ENCODE measurements at regions not wholly inside any gene's neighbourhood (a gene's known extent, or its start where the extent isn't known, plus 50 kb on each side); places are given as distances from the start of the nearest gene placed in this dataset.

GRCh38 chr7:114183311-114184088 lies 231.1 kb upstream of the FOXP2 start:
- intact Hi-C loops (cut with DNase I; ENCODE audit: low total_unique reads) = no loop called here
- no peak overlapping the region for H3K27ac ChIP-seq
- no peaks in the 10 kb centered on the region for H3K4me1 ChIP-seq
- H3K36me3 ChIP-seq = no peaks in the 10 kb centered on the region
- H3K9me3 ChIP-seq = no peaks in the 10 kb centered on the region
- DNase-seq = no peak
- H3K4me3 ChIP-seq = no peak overlapping the region
- TF ChIP-seq, protein P1, sequence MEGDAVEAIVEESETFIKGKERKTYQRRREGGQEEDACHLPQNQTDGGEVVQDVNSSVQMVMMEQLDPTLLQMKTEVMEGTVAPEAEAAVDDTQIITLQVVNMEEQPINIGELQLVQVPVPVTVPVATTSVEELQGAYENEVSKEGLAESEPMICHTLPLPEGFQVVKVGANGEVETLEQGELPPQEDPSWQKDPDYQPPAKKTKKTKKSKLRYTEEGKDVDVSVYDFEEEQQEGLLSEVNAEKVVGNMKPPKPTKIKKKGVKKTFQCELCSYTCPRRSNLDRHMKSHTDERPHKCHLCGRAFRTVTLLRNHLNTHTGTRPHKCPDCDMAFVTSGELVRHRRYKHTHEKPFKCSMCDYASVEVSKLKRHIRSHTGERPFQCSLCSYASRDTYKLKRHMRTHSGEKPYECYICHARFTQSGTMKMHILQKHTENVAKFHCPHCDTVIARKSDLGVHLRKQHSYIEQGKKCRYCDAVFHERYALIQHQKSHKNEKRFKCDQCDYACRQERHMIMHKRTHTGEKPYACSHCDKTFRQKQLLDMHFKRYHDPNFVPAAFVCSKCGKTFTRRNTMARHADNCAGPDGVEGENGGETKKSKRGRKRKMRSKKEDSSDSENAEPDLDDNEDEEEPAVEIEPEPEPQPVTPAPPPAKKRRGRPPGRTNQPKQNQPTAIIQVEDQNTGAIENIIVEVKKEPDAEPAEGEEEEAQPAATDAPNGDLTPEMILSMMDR (IDR thresholded peaks at IDR 0.05) = no peak
- H3K27me3 ChIP-seq = no peaks in the 10 kb centered on the region

GRCh38 chr7:114182837-114183236 lies 231.8 kb upstream of the FOXP2 start:
- no peaks in the 10 kb centered on the region for H3K9me3 ChIP-seq

DNA sequence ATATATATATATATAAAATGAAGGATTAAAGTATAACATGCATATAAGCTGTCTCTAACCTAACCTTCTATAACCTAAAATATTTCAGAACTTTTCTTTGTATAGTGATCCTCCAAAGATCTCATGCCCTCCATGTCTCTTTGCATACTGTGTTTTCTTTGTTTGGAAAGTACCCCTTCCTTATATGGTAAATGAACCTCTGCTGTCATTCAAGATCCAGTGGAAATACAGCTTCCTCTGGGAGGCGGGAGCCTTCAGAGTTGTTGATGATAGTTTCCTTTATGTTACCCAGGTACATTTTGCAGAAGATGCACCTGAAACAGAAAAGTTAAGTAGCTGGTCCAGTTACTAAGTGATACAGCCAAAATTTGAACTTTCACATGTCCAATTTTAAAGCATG lies 233.3 kb upstream of the FOXP2 start:
- H3K27me3 ChIP-seq = no peaks in the 10 kb centered on the region
- H3K4me1 ChIP-seq = no peaks in the 10 kb centered on the region
- TF ChIP-seq, protein P1 (IDR thresholded peaks at IDR 0.05) = no peak
- no peaks in the 10 kb centered on the region for H3K9me3 ChIP-seq
- H3K4me3 ChIP-seq = no peak overlapping the region
- no peak for DNase-seq
- H3K27ac ChIP-seq = no peak overlapping the region
- intact Hi-C loops (cut with DNase I; ENCODE audit: low total_unique reads) = no loop called here
- no peaks in the 10 kb centered on the region for H3K36me3 ChIP-seq

More at GRCh38 chr7:114182837-114183236, 231.8 kb upstream of the FOXP2 start:
- DNase-seq = no peak
- Histone ChIP-seq H3K4me3 (no peak overlapping the region), H3K27ac (no peak overlapping the region), H3K36me3 (no peaks in the 10 kb centered on the region), H3K27me3 (no peaks in the 10 kb centered on the region), H3K4me1 (no peaks in the 10 kb centered on the region)
- intact Hi-C loops (cut with DNase I; ENCODE audit: low total_unique reads) = no loop called here
- TF ChIP-seq, protein P1 (IDR thresholded peaks at IDR 0.05) = no peak

DNA sequence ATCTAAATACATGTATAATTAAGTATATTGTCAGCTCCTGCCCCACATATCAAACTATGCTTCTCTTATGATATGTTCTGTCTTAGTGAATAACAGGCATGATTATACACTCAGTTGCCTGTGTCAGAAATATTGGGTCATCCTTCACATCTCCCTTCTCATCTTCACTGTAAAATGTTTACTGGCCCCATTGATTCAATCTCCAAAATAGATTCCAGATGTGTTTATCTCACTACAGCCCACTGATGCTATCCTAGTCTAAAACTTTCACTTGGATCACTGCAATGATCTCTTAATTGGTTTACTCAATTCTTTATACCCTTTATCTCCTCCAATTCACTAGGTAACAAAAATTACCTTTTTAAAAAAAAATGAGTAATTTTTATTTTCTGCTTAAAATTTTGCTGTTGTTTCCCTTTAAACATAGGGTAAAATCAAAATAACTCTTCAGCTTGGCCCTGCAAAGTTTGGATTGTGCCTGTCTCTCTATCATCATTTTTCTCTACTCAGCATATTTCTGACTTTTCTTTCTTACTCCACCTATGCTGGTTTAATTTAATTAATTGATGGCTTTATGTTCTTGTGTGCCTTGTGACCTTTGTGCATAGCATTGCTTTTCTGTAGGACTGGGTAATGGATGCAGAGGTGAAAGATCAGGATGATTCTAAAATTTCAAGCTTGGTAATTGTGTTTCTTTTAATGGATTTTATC lies 233.9 kb upstream of the FOXP2 start:
- Histone ChIP-seq H3K4me3 (no peak overlapping the region), H3K4me1 (no peaks in the 10 kb centered on the region), H3K36me3 (no peaks in the 10 kb centered on the region), H3K27me3 (no peaks in the 10 kb centered on the region), H3K27ac (no peak overlapping the region), H3K9me3 (no peaks in the 10 kb centered on the region)
- TF ChIP-seq, protein P1 (IDR thresholded peaks at IDR 0.05) = no peak
- intact Hi-C loops (cut with DNase I; ENCODE audit: low total_unique reads) = no loop called here
- DNase-seq = no peak

DNA sequence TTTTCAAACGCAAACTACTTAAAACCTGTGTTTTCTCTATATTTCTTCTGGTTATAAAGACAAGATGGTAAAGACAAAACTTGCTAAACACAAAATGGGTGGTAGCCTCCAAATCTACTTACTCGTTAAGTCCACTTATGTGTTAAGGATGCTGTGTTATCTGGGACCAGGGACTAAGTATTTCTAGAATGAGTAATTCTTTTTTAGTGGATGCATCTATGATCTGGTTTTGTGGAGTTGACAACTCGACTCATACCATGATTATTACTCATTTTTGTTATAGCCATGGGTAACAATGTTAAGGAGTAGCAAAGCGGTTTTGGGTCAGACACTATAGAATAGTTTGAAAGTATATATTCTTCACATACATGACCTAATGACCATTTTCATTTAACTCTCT lies 239.5 kb upstream of the FOXP2 start:
- Histone ChIP-seq H3K36me3 (no peaks in the 10 kb centered on the region), H3K9me3 (no peaks in the 10 kb centered on the region), H3K27me3 (no peaks in the 10 kb centered on the region), H3K4me1 (peaks cover 0 to 3% (median 0%) of the 10 kb centered on the region in 4 donors), H3K4me3 (no peak overlapping the region), H3K27ac (no peak overlapping the region)
- TF ChIP-seq, protein P1 (IDR thresholded peaks at IDR 0.05) = no peak
- no peak for DNase-seq
- intact Hi-C loops (cut with DNase I; ENCODE audit: low total_unique reads) = no loop called here

All from tibial artery (tissue), 4 donors.